Karpas-422 (cell line): ENCODE measurements at regions not wholly inside any gene's neighbourhood (a gene's known extent, or its start where the extent isn't known, plus 50 kb on each side); places are given as distances from the start of the nearest gene placed in this dataset.

Source experiments
- DNase-seq: peaks from one replicate; pipeline ENCODE4 v3.0.0-alpha.2; 2015
- H2AFZ ChIP-seq: fragments of 200-600 bp; sonication (generic); 2 replicates; pipeline ENCODE4 v1.6.1; 2014; ENCODE audit warnings: antibody characterized with exemption, low read length, mixed read lengths
- H3K27ac ChIP-seq: fragments of 200-600 bp; sonication (generic); 2 replicates; pipeline ENCODE4 v1.5.1; 2014; ENCODE audit warnings: mild to moderate bottlenecking, low read length, moderate library complexity
- H3K27me3 ChIP-seq: fragments of 200-600 bp; sonication (generic); 2 replicates; pipeline ENCODE4 v1.6.1; 2014; ENCODE audit warnings: low read length, mixed read lengths
- H3K36me3 ChIP-seq: fragments of 200-600 bp; sonication (generic); 2 replicates; pipeline ENCODE4 v1.6.1; 2014; ENCODE audit warnings: low read length, mixed read lengths; ENCODE audit not compliant: insufficient read depth
- H3K4me1 ChIP-seq: fragments of 200-600 bp; sonication (generic); 2 replicates; pipeline ENCODE4 v1.6.1; 2014; ENCODE audit warnings: mild to moderate bottlenecking, low read length, mixed read lengths
- H3K4me2 ChIP-seq: fragments of 200-600 bp; sonication (generic); 2 replicates; pipeline ENCODE4 v1.6.1; 2014; ENCODE audit warnings: low read length, low read depth, mild to moderate bottlenecking; ENCODE audit not compliant: poor library complexity, severe bottlenecking
- H3K4me3 ChIP-seq: fragments of 200-600 bp; sonication (generic); 2 replicates; pipeline ENCODE4 v1.5.1; 2014; ENCODE audit warnings: mild to moderate bottlenecking, antibody characterized with exemption, low read length, mixed read lengths
- H3K79me2 ChIP-seq: fragments of 200-600 bp; sonication (generic); 2 replicates; pipeline ENCODE4 v1.6.1; 2014; ENCODE audit warnings: mild to moderate bottlenecking, low read length, mixed read lengths
- H3K9ac ChIP-seq: fragments of 200-600 bp; sonication (generic); 2 replicates; pipeline ENCODE4 v1.6.0; 2014; ENCODE audit warnings: low read length
- H3K9me2 ChIP-seq: fragments of 200-600 bp; sonication (generic), shearing (Covaris generic); replicated peaks from 2 replicates; pipeline ENCODE4 v1.6.0; 2014; ENCODE audit warnings: mild to moderate bottlenecking, low read length, moderate library complexity; ENCODE audit not compliant: insufficient read depth
- H3K9me3 ChIP-seq: fragments of 300-700, 200-600 bp; sonication (generic); 2 replicates; pipeline ENCODE4 v1.6.1; 2014; ENCODE audit warnings: low read length, mixed read lengths
- H4K20me1 ChIP-seq: fragments of 200-600 bp; sonication (generic); 2 replicates; pipeline ENCODE4 v1.6.1; 2014; ENCODE audit warnings: mild to moderate bottlenecking, antibody characterized with exemption, low read length, low read depth; ENCODE audit not compliant: insufficient read depth

DNA sequence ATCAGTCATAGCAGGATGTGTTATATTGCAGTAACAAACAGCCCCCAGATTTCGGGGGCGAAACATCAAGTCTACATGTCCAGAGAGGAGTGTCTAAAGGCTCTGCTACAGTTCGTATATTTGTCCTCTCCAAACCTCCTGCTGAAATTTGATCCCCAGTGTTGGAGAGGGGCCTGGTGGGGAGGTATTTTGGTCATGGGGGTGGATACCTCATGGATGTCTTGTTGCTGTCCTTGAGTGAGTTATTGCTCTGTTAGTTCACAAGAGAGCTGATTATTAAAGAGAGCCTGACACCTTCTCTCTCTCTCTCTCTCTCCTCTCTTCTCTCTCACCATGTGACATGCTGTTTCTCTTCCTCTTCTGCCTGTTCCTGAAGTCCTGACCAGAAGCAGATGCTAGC, 343.7 kb downstream of the TCERG1L start:
- Histone ChIP-seq H3K4me1 (peaks cover 15% of the 10 kb centered on the region), H2AFZ (no peak overlapping the region), H3K27me3 (0 out of 2 replicates have a peak, but pooled peaks cover 4% of the 10 kb centered on the region), H3K36me3 (no peaks in the 10 kb centered on the region), H3K27ac (no peak overlapping the region), H3K4me2 (no peak overlapping the region), H3K9ac (no peak overlapping the region), H3K4me3 (no peak overlapping the region), H4K20me1 (0 out of 2 replicates have a peak, but pooled peaks cover 6% of the 10 kb centered on the region), H3K9me2 (no peaks in the 10 kb centered on the region), H3K79me2 (no peaks in the 10 kb centered on the region), H3K9me3 (no peaks in the 10 kb centered on the region)
- no peak for DNase-seq

DNA sequence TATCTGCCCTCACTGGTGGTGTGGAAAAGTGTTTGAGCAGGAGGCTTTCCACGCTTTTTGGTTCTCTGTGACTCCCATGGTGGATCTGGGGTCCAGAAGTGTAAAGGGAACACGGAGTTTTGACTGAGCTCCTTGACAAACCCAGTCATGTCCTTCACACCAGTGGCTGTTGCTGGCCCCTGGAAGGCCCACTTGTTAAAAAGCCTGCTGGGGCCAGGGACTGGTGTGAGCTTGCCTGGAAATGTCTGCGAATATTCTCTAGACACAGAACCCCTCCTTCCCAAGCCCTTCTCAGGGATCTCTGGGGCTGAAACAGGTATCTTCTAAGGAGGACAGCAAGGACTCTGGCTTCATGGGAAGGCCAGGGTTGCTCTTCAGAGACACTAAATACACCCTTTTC, 343.0 kb downstream of the TCERG1L start:
- 0 out of 2 replicates have a peak, but pooled peaks cover 6% of the 10 kb centered on the region for H4K20me1 ChIP-seq
- H3K4me2 ChIP-seq: no peak overlapping the region
- H3K9ac ChIP-seq: no peak overlapping the region
- H2AFZ ChIP-seq: no peak overlapping the region
- H3K9me2 ChIP-seq: no peaks in the 10 kb centered on the region
- H3K9me3 ChIP-seq: no peaks in the 10 kb centered on the region
- no peaks in the 10 kb centered on the region for H3K36me3 ChIP-seq
- H3K79me2 ChIP-seq: no peaks in the 10 kb centered on the region
- no peak overlapping the region for H3K27ac ChIP-seq
- 0 out of 2 replicates have a peak, but pooled peaks cover 4% of the 10 kb centered on the region for H3K27me3 ChIP-seq
- DNase-seq: no peak
- peaks cover 15% of the 10 kb centered on the region for H3K4me1 ChIP-seq
- no peak overlapping the region for H3K4me3 ChIP-seq

DNA sequence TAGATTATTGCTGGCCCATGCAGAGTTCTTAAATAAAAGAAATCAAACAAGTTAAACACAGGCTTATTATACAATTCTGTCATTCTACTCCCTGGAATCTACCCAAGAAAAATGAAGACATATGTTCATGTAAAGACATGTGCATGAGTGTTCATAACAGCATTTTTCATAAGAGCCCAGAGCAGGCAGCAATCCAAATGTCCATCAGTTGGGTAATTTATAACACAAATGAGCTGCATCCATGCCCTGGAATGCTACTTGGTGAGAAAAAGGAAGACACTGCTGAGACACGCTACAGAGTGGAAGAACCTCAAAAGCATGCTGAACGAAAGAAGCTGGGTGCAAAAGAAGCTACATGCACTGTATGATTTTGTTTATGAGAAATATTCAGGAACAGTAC, 342.6 kb downstream of the TCERG1L start:
- peaks cover 15% of the 10 kb centered on the region for H3K4me1 ChIP-seq
- H3K9ac ChIP-seq: no peak overlapping the region
- H2AFZ ChIP-seq: no peak overlapping the region
- H3K4me3 ChIP-seq: no peak overlapping the region
- DNase-seq: no peak
- no peaks in the 10 kb centered on the region for H3K36me3 ChIP-seq
- no peak overlapping the region for H3K4me2 ChIP-seq
- H4K20me1 ChIP-seq: 0 out of 2 replicates have a peak, but pooled peaks cover 6% of the 10 kb centered on the region
- no peak overlapping the region for H3K27ac ChIP-seq
- H3K79me2 ChIP-seq: no peaks in the 10 kb centered on the region
- H3K9me3 ChIP-seq: no peaks in the 10 kb centered on the region
- no peaks in the 10 kb centered on the region for H3K9me2 ChIP-seq
- H3K27me3 ChIP-seq: 0 out of 2 replicates have a peak, but pooled peaks cover 4% of the 10 kb centered on the region

DNA sequence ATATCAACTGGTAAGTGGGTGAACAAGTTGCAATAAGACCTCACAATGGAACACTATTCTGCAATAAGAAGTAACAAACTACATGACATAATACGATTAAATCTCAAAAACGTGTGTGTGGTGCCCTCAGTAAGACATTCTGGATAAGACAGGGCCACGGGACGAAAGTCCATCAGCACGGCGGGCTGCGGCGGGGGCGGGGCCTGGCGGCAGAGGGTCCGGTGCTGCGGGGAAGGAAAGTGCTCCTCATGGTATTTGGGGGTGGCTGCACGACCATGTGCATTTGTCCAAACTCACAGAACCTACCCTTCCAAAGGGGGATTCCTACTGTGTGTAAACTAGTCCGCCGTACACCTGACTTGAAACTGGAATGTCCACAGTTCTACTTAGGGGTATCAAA, 341.8 kb downstream of the TCERG1L start:
- H3K9me2 ChIP-seq: no peaks in the 10 kb centered on the region
- H3K79me2 ChIP-seq: no peaks in the 10 kb centered on the region
- H3K9me3 ChIP-seq: no peaks in the 10 kb centered on the region
- H3K27me3 ChIP-seq: 0 out of 2 replicates have a peak, but pooled peaks cover 4% of the 10 kb centered on the region
- no peak for DNase-seq
- no peak overlapping the region for H3K27ac ChIP-seq
- H2AFZ ChIP-seq: no peak overlapping the region
- no peak overlapping the region for H3K4me3 ChIP-seq
- H3K36me3 ChIP-seq: no peaks in the 10 kb centered on the region
- no peak overlapping the region for H3K9ac ChIP-seq
- 0 out of 2 replicates have a peak, but pooled peaks cover 6% of the 10 kb centered on the region for H4K20me1 ChIP-seq
- H3K4me2 ChIP-seq: no peak overlapping the region
- peaks cover 15% of the 10 kb centered on the region for H3K4me1 ChIP-seq

DNA sequence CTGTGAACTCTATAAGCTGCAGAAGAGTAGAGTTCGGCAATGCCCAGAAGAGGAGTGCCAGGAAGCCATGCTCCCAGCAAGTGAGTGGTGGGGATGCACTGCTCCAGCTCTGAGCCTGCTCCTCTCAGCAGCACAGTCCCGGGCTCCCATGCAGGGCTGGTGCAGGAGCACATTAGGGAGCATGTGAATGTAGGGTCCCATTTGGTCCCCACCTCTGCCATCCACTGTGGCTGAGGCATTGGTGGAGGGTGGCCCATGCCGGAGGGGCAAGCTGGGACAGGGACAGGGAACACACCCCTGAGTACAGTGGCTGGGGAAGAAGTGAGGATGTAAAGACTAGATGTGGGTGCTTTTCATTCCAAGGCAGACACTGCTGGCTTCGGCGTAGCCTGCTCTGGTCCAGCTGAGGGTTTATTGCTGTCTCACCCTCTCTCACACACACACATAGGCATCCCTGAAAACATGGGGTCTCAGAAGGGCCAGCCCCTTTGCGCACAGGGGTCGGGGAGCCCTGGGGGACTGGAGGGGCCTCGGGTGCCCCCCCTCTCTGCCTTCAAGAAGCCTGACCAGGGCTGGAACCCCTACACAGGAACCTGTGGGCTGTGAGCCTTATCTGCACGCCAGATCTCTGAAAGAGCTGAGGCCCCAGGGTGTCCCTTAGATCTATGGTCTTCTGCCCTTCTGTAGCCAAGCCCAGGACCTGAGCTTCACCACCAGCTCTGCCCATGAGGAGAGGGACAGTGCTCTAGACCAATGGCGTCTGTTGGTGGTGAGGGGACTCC, 341.0 kb downstream of the TCERG1L start:
- no peak overlapping the region for H3K4me2 ChIP-seq
- DNase-seq: no peak
- H3K4me1 ChIP-seq: peaks cover 15% of the 10 kb centered on the region
- H2AFZ ChIP-seq: no peak overlapping the region
- no peak overlapping the region for H3K9ac ChIP-seq
- no peak overlapping the region for H3K27ac ChIP-seq
- no peaks in the 10 kb centered on the region for H3K36me3 ChIP-seq
- H3K27me3 ChIP-seq: 0 out of 2 replicates have a peak, but pooled peaks cover 4% of the 10 kb centered on the region
- no peaks in the 10 kb centered on the region for H3K79me2 ChIP-seq
- H3K4me3 ChIP-seq: no peak overlapping the region
- H3K9me2 ChIP-seq: no peaks in the 10 kb centered on the region
- H4K20me1 ChIP-seq: 0 out of 2 replicates have a peak, but pooled peaks cover 6% of the 10 kb centered on the region
- no peaks in the 10 kb centered on the region for H3K9me3 ChIP-seq

DNA sequence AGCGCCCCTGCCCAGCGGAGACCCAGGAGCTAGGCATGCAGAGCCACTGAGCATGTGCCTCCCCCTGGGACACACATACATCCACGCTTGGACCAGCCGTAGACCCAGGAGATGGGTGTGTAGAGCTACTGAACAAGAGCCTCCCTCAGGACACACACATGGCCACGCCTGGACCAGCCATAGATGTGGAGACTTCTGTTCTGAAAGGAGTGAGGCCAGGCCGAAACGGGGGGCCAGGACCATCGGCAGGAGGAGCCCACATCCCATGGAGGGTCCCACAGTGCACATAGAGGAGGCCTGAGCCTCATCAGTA, 340.4 kb downstream of the TCERG1L start:
- Histone ChIP-seq H3K9me2 (no peaks in the 10 kb centered on the region), H2AFZ (no peak overlapping the region), H4K20me1 (0 out of 2 replicates have a peak, but pooled peaks cover 6% of the 10 kb centered on the region), H3K27me3 (0 out of 2 replicates have a peak, but pooled peaks cover 4% of the 10 kb centered on the region), H3K9me3 (no peaks in the 10 kb centered on the region), H3K27ac (no peak overlapping the region), H3K4me2 (no peak overlapping the region), H3K79me2 (no peaks in the 10 kb centered on the region), H3K4me1 (peaks cover 15% of the 10 kb centered on the region), H3K4me3 (no peak overlapping the region), H3K9ac (no peak overlapping the region), H3K36me3 (no peaks in the 10 kb centered on the region)
- no peak for DNase-seq

DNA sequence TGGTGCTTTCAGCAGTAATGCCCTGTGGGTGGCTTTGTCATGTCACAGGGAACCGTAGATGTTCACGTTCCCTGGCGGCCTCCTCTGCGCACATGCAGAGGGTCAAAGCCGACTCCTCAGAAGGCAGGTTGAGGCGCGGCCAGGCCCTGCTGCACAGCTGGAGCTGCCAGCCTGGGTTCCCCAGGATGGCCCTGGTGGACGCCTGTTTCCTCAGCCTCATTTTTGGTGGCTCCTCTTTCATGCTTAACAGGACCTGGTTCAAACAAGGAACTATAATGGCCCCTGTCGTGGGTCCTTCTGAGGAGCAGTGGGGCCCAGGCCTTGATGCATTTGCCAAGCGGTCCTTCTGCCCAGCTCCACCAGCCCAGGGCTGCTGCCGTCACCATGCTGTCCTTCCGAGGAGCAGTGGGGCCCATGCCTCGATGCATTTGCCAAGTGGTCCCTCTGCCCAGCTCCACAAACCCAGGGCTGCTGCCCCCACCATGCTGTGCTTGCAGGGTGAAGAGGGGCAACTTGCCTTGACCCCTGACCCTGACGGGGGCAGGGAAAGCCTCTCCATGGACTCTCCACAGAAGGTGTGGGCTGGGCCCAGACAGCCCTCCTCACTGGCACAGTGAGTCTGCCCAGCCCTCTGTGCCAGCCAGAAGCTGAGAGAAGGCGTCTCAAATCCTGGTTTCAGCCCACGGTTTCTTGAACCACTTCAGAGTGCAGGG, 338.2 kb downstream of the TCERG1L start:
- H3K4me1 ChIP-seq: peaks cover 1% of the 10 kb centered on the region
- H3K9me2 ChIP-seq: no peaks in the 10 kb centered on the region
- DNase-seq: no peak
- no peaks in the 10 kb centered on the region for H3K9me3 ChIP-seq
- 0 out of 2 replicates have a peak, but pooled peaks cover 6% of the 10 kb centered on the region for H4K20me1 ChIP-seq
- H2AFZ ChIP-seq: no peak overlapping the region
- no peaks in the 10 kb centered on the region for H3K79me2 ChIP-seq
- no peak overlapping the region for H3K4me2 ChIP-seq
- no peaks in the 10 kb centered on the region for H3K36me3 ChIP-seq
- no peak overlapping the region for H3K9ac ChIP-seq
- H3K27ac ChIP-seq: no peak overlapping the region
- 0 out of 2 replicates have a peak, but pooled peaks cover 2% of the 10 kb centered on the region for H3K27me3 ChIP-seq
- H3K4me3 ChIP-seq: no peak overlapping the region

DNA sequence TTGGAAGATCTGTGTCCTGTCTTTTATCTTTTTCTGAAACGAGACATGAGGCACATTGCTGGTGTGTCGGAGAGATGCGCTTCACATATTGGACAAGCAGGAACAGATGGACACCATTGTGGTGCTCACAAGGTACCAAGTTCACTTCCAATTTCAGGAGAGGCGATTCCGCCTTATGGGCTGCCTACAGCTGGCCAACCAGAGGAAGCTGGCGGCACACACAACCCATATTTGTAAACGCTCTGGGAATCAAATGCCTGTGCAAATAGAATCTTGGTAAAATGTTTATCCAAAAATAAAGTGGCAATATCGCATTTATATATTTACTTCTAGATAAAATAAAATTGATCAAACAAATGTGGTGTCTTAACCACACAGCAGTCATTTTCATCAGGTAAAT, 337.4 kb downstream of the TCERG1L start:
- H4K20me1 ChIP-seq: 0 out of 2 replicates have a peak, but pooled peaks cover under 1% of the 10 kb centered on the region
- no peak overlapping the region for H2AFZ ChIP-seq
- H3K4me2 ChIP-seq: no peak overlapping the region
- H3K9me3 ChIP-seq: no peaks in the 10 kb centered on the region
- no peak for DNase-seq
- no peaks in the 10 kb centered on the region for H3K27me3 ChIP-seq
- no peaks in the 10 kb centered on the region for H3K9me2 ChIP-seq
- H3K9ac ChIP-seq: no peak overlapping the region
- H3K36me3 ChIP-seq: no peaks in the 10 kb centered on the region
- H3K79me2 ChIP-seq: no peaks in the 10 kb centered on the region
- H3K27ac ChIP-seq: no peak overlapping the region
- H3K4me1 ChIP-seq: no peaks in the 10 kb centered on the region
- H3K4me3 ChIP-seq: no peak overlapping the region
